GM23338 (cell line): ENCODE measurements at regions not wholly inside any gene's neighbourhood (a gene's known extent, or its start where the extent isn't known, plus 50 kb on each side); places are given as distances from the start of the nearest gene placed in this dataset.

ENCODE experiments used
- ATAC-seq: fragments of 200-7000 bp; cut with Tn5 transposase; 3 replicates; pipeline ENCODE4 v1.9.1; 2020
- DNase-seq: peaks from one replicate; pipeline ENCODE4 v3.0.0-alpha.2; 2015; ENCODE audit warnings: low spot score
- H2AFZ ChIP-seq: fragments of 200-600 bp; sonication (generic); 2 replicates; pipeline ENCODE4 v1.8.0; 2016; ENCODE audit warnings: antibody characterized with exemption, mild to moderate bottlenecking, moderate library complexity
- H3F3A ChIP-seq: fragments of 200-600 bp; sonication (generic); replicated peaks from 2 replicates; pipeline ENCODE4 v1.8.0; 2017; ENCODE audit warnings: antibody characterized with exemption, mixed run types, low read depth
- H3K27ac ChIP-seq: fragments of 200-600 bp; sonication (generic); 2 replicates; pipeline ENCODE4 v1.6.1; 2016; ENCODE audit warnings: low read depth
- H3K27me3 ChIP-seq: fragments of 200-600 bp; sonication (generic); 2 replicates; pipeline ENCODE4 v1.8.0; 2016; ENCODE audit warnings: mild to moderate bottlenecking, mixed run types, moderate library complexity; ENCODE audit not compliant: insufficient read depth
- H3K36me3 ChIP-seq: fragments of 200-600 bp; sonication (generic); 2 replicates; pipeline ENCODE4 v1.8.0; 2016; ENCODE audit warnings: mild to moderate bottlenecking; ENCODE audit not compliant: insufficient read depth
- H3K4me1 ChIP-seq: fragments of 200-600 bp; sonication (generic); 2 replicates; pipeline ENCODE4 v1.8.0; 2016; ENCODE audit warnings: mild to moderate bottlenecking, moderate library complexity; ENCODE audit not compliant: insufficient read depth
- H3K4me2 ChIP-seq: fragments of 200-600 bp; sonication (generic); 2 replicates; pipeline ENCODE4 v1.7.1; 2017; ENCODE audit warnings: mixed run types
- H3K4me3 ChIP-seq: fragments of 200-600 bp; sonication (generic); 2 replicates; pipeline ENCODE4 v1.6.1; 2016; ENCODE audit warnings: mixed run types
- H3K79me2 ChIP-seq: fragments of 200-600 bp; sonication (generic); replicated peaks from 2 replicates; pipeline ENCODE4 v1.8.0; 2017; ENCODE audit warnings: mild to moderate bottlenecking; ENCODE audit not compliant: insufficient read depth
- H3K9me2 ChIP-seq: fragments of 200-600 bp; sonication (generic); 2 replicates; pipeline ENCODE4 v1.8.0; 2017; ENCODE audit not compliant: insufficient read depth
- H4K20me1 ChIP-seq: fragments of 200-600 bp; sonication (generic); replicated peaks from 2 replicates; pipeline ENCODE4 v1.8.0; 2017; ENCODE audit warnings: mild to moderate bottlenecking; ENCODE audit not compliant: insufficient read depth
- H3K27ac Mint-ChIP-seq: 2 replicates; pipeline ENCODE4 v1.8.0; 2020; ENCODE audit warnings: inconsistent platforms, mild to moderate bottlenecking, moderate library complexity, mixed read lengths
- H3K27me3 Mint-ChIP-seq: 3 replicates; pipeline ENCODE4 v1.8.0; 2022; ENCODE audit warnings: low read depth, mild to moderate bottlenecking, moderate library complexity, mixed read lengths, inconsistent platforms; ENCODE audit not compliant: insufficient read depth, poor library complexity
- H3K36me3 Mint-ChIP-seq: 3 replicates; pipeline ENCODE4 v1.8.0; 2021; ENCODE audit warnings: low read depth, mild to moderate bottlenecking, inconsistent platforms, moderate library complexity, mixed read lengths
- H3K4me1 Mint-ChIP-seq: 3 replicates; pipeline ENCODE4 v1.8.0; 2020; ENCODE audit warnings: mild to moderate bottlenecking, inconsistent platforms, mixed read lengths
- H3K4me3 Mint-ChIP-seq: 3 replicates; pipeline ENCODE4 v1.8.0; 2021; ENCODE audit warnings: moderate library complexity, mild to moderate bottlenecking, inconsistent platforms, mixed read lengths
- H3K9me3 Mint-ChIP-seq: 3 replicates; pipeline ENCODE4 v1.8.0; 2020; ENCODE audit warnings: moderate library complexity, mild to moderate bottlenecking, inconsistent platforms, mixed read lengths
- CREB1 ChIP-seq: fragments of 250-450 bp; sonication (Bioruptor Pico); IDR thresholded peaks from 2 replicates; pipeline ENCODE4 v1.5.0; 2020; ENCODE audit warnings: low read depth, mild to moderate bottlenecking, moderate library complexity
- CTCF ChIP-seq, 2 experiments: fragments of 200-600 bp in 1 of 2; sonication (generic) in 1 of 2; conservative IDR thresholded peaks; 2 replicates each; pipeline versions ENCODE4 v1.5.1 to v1.6.1; 2016 to 2017; ENCODE audit warnings: antibody characterized with exemption in 2 of 2, low read depth in 2 of 2, mild to moderate bottlenecking in 2 of 2, moderate library complexity in 1 of 2
- EZH2 ChIP-seq: fragments of 200-600 bp; sonication (generic); IDR thresholded peaks from one replicate; pipeline ENCODE4 v1.8.0; 2017; ENCODE audit warnings: antibody characterized with exemption, mild to moderate bottlenecking, low read depth; ENCODE audit not compliant: unreplicated experiment
- EZH2phosphoT487 ChIP-seq: fragments of 200-600 bp; sonication (generic); IDR thresholded peaks from one replicate; pipeline ENCODE4 v1.8.1; 2018; ENCODE audit warnings: antibody characterized with exemption; ENCODE audit not compliant: unreplicated experiment
- JUNB ChIP-seq: IDR thresholded peaks from one replicate; pipeline ENCODE4 v1.6.1; 2016; ENCODE audit warnings: antibody characterized with exemption; ENCODE audit not compliant: unreplicated experiment
- NANOG ChIP-seq: IDR thresholded peaks from 2 replicates; pipeline ENCODE4 v1.6.1; 2016; ENCODE audit warnings: antibody characterized with exemption, borderline replicate concordance
- POLR2AphosphoS5 ChIP-seq: IDR thresholded peaks from 2 replicates; pipeline ENCODE4 v1.6.1; 2016; ENCODE audit warnings: antibody characterized with exemption, low read depth
- REST ChIP-seq: IDR thresholded peaks from one replicate; pipeline ENCODE4 v1.6.1; 2018; ENCODE audit warnings: antibody characterized with exemption; ENCODE audit not compliant: unreplicated experiment
- STAT1 ChIP-seq: IDR thresholded peaks from one replicate; pipeline ENCODE4 v1.6.1; 2016; ENCODE audit warnings: antibody characterized with exemption; ENCODE audit not compliant: unreplicated experiment
- ZNF331 ChIP-seq: fragments of 250-450 bp; sonication (Bioruptor Pico); IDR thresholded peaks from 2 replicates; pipeline ENCODE4 v1.5.0; 2020; ENCODE audit warnings: low read depth, mild to moderate bottlenecking, moderate library complexity

- no peak for TF ChIP-seq CTCF (conservative IDR thresholded peaks at IDR 0.05; ENCODE audit: low read depth in 2 of 2)
- TF ChIP-seq CREB1 (CRISPR knock-in tag) = no peak
- no peak for TF ChIP-seq JUNB
- TF ChIP-seq STAT1 = no peak
- TF ChIP-seq EZH2 = no peak
These were observed 55.7 kb upstream of the ZNF507 start (continued) for GRCh38 chr19:32289566-32290210.

GRCh38 chr19:32291876-32292275 lies 53.5 kb upstream of the ZNF507 start:
- Histone ChIP-seq H2AFZ (no peak overlapping the region), H3K27ac (no peak overlapping the region), H3F3A (no peaks in the 10 kb centered on the region), H3K9me2 (no peaks in the 10 kb centered on the region), H3K4me2 (no peak overlapping the region), H3K4me1 (no peaks in the 10 kb centered on the region), H3K36me3 (no peaks in the 10 kb centered on the region), H4K20me1 (no peaks in the 10 kb centered on the region), H3K27me3 (no peaks in the 10 kb centered on the region), H3K4me3 (no peak overlapping the region), H3K79me2 (no peaks in the 10 kb centered on the region)
- no peak overlapping the region for H3K4me3 Mint-ChIP-seq
- TF ChIP-seq EZH2phosphoT487 (no peak), STAT1 (no peak), NANOG (no peak)
- H3K27ac Mint-ChIP-seq = no peak overlapping the region
- H3K27me3 Mint-ChIP-seq = peaks cover 2% of the 10 kb centered on the region
- no peaks in the 10 kb centered on the region for H3K36me3 Mint-ChIP-seq
- DNase-seq (no peak), ATAC-seq (no peak)
- peaks cover 8% of the 10 kb centered on the region; the same call in 1 of the 3 replicates for H3K4me1 Mint-ChIP-seq
- H3K9me3 Mint-ChIP-seq = no peaks in the 10 kb centered on the region

- ATAC-seq (no peak), DNase-seq (no peak)
- H3K79me2 ChIP-seq = no peaks in the 10 kb centered on the region
- no peak overlapping the region for H3K4me2 ChIP-seq
- Mint-ChIP-seq H3K4me3 (no peak overlapping the region), H3K36me3 (no peaks in the 10 kb centered on the region), H3K27ac (no peak overlapping the region), H3K27me3 (peaks cover 2% of the 10 kb centered on the region), H3K9me3 (peaks cover 10% of the 10 kb centered on the region; the same call in 1 of the 3 replicates), H3K4me1 (no peaks in the 10 kb centered on the region)
- no peak overlapping the region for H2AFZ ChIP-seq
- no peaks in the 10 kb centered on the region for H3K4me1 ChIP-seq
- no peaks in the 10 kb centered on the region for H3K9me2 ChIP-seq
- H3K4me3 ChIP-seq = no peak overlapping the region
- no peaks in the 10 kb centered on the region for H3K36me3 ChIP-seq
- H4K20me1 ChIP-seq = no peaks in the 10 kb centered on the region
- H3K27me3 ChIP-seq = no peaks in the 10 kb centered on the region
- H3F3A ChIP-seq = no peaks in the 10 kb centered on the region
- H3K27ac ChIP-seq = no peak overlapping the region
- TF ChIP-seq CREB1 (CRISPR knock-in tag) (no peak), STAT1 (no peak), REST (no peak), EZH2phosphoT487 (no peak), POLR2AphosphoS5 (no peak), EZH2 (no peak), ZNF331 (CRISPR knock-in tag) (no peak)
These were observed 50.5 kb upstream of the ZNF507 start for GRCh38 chr19:32294871-32295438.
